ENCODE measurements at regions not wholly inside any gene's neighbourhood (a gene's known extent, or its start where the extent isn't known, plus 50 kb on each side); places are given as distances from the start of the nearest gene placed in this dataset.
A peak's percentile ranks its signal among the peaks of the same experiment; 100 is the strongest.

DNA sequence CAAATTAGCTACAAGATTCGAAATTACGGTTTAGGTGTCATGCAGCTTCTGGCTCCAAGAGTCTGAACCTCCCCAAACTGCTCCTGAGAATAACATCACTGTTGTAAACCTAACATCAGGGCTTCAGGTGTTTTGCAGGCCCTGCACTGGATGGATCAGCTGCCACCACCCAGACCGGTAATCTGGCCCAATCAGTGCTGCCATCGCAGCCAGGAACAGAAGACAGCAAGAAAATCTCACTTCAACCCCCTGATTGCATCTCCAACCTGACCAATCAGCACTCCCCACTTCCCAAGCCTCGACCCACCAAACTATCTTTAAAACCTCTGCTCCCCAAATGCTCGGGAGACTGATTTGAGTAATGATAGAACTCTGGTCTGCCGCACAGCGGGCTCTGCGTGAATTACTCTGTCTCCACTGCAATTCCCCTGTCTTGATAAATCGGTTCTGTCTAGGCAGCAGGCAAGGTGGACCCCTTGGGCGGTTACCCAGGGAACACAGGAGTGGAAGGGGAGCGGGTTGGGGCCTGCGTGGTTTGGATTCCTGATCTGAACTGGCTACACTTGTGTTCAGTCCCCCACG is 268.5 kb upstream of the SFSWAP start:
- no peak overlapping the region for H3K4me3 ChIP-seq
- intact Hi-C loops (cut with DNase I) = no loop called here
- ATAC-seq = no peak
- H3K9me3 ChIP-seq = no peaks in the 10 kb centered on the region
- no peak for DNase-seq
- no peak overlapping the region for H3K27ac ChIP-seq
- TF ChIP-seq, protein P1, sequence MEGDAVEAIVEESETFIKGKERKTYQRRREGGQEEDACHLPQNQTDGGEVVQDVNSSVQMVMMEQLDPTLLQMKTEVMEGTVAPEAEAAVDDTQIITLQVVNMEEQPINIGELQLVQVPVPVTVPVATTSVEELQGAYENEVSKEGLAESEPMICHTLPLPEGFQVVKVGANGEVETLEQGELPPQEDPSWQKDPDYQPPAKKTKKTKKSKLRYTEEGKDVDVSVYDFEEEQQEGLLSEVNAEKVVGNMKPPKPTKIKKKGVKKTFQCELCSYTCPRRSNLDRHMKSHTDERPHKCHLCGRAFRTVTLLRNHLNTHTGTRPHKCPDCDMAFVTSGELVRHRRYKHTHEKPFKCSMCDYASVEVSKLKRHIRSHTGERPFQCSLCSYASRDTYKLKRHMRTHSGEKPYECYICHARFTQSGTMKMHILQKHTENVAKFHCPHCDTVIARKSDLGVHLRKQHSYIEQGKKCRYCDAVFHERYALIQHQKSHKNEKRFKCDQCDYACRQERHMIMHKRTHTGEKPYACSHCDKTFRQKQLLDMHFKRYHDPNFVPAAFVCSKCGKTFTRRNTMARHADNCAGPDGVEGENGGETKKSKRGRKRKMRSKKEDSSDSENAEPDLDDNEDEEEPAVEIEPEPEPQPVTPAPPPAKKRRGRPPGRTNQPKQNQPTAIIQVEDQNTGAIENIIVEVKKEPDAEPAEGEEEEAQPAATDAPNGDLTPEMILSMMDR (IDR thresholded peaks at IDR 0.05) = no peak
- WGBS, 3 donors = 73 to 82% (median 74%) methylated on average over 14 of the region's 14 CpGs
- H3K27me3 ChIP-seq (ENCODE audit: insufficient read depth in 3 of 3, low read length in 2 of 3) = peaks cover 0 to 4% (median 0%) of the 10 kb centered on the region in 3 donors
- H3K4me1 ChIP-seq = no peaks in the 10 kb centered on the region
- no peaks in the 10 kb centered on the region for H3K36me3 ChIP-seq (ENCODE audit: insufficient read depth in 1 of 2, low read depth in 1 of 2)

DNA sequence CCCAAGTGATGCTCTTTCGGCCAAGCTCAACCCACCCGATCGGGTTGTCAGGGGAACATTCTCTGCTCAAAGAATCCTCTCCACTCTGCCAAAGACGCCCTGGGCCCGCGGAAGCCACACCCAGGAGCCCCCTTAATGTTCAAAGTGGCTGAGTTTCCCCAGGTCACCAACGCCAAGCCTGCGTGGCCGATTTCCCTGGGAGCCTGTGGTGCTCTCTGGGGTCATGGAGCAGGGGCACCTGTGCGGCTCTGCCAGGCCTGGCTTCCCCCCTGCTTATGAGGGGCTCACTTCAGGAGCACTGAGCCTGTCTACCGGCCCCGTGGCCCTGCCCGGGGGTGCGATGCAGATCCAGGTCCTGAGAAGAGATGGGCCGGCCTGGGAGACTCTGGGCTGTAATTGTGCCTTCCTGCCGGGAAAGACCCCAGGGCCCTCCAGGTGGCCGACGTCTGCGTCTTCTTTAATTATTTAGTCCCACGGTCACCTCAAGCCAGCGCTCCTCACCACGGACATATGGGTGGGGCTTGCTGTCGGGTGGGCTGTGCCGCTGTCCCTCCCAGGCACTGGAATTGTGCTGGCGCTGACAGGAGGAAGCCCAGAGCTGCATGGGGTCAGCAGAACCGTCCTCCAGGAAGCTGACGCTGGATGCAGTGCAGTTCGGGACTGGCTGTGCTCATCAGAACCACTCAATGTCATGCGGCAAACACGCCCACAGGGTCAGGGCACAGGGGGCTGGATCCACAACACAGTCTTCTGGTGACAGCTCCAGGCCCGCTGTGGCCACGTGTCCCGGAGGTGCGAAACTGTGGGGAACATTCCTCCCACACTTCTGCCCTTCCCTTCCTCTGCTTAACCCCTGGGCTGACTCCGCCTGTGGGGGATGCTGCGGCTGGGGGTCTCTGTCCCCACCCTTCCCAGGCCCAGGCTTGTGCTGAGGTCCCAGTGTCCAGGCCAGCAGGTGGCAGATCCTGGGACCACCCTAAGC is 267.6 kb upstream of the SFSWAP start:
- no peak for ATAC-seq
- TF ChIP-seq, protein P1 (IDR thresholded peaks at IDR 0.05) = no peak
- DNase-seq = peak in 1 of 2 donors; percentile 31
- peaks cover 0 to 4% (median 0%) of the 10 kb centered on the region in 3 donors for H3K27me3 ChIP-seq (ENCODE audit: insufficient read depth in 3 of 3, low read length in 2 of 3)
- no peaks in the 10 kb centered on the region for H3K9me3 ChIP-seq
- H3K4me3 ChIP-seq = no peak overlapping the region
- no peaks in the 10 kb centered on the region for H3K4me1 ChIP-seq
- intact Hi-C loops (cut with DNase I) = no loop called here
- H3K36me3 ChIP-seq (ENCODE audit: insufficient read depth in 1 of 2, low read depth in 1 of 2) = no peaks in the 10 kb centered on the region
- 71 to 79% (median 76%) methylated on average over 34 to 36 of the region's 36 CpGs for WGBS, 3 donors
- no peak overlapping the region for H3K27ac ChIP-seq

DNA sequence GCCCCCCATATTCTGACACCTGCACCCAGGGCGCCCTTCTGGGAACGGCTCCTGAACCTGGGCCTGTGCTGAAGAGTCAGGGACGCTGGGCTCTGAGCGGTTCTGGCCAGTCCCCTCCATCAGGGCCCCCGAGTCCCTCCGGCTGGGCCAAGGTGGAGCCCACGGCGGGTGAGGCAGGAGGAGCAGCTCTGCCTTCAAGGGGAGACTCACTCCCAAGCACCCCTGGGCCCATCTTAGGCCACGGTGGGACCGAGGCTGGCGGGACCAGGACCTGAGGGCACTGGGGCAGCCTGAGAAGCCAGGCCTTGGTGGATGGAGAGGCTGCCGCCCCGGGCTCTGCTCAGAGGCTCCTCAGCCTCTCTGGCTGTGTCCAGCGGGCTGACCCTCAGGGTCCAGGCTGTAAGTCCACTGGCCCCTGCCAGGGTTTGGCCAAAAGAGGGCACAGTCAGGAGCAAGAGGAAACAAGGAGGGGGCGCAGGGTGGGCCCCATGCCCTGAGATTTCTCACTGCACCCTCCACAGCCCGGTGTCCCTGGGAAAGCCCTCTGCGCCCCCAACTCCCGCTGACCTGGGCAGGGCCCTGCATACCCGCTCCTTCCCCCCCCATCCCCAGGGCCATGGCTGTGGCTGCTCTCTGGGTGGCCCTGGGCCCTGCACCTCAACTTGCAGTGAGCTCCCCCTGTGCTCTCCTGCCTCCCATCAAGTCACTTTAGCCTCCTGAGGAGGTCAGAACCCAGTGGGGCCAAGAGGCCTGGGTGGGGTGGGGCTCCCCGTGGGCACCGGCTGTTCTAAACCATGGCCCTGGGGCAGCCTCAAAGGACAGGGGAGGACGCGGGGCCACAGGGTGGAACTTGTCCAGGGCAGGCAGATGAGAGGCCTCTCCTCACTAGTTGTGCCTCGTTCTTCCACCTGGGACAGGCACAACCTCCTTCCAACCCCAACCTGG is 266.4 kb upstream of the SFSWAP start:
- DNase-seq (peak in 1 of 2 donors; percentile 33), ATAC-seq (no peak)
- 89 to 91% (median 90%) methylated on average over 18 to 24 of the region's 24 CpGs for WGBS, 3 donors
- H3K4me3 ChIP-seq = no peak overlapping the region
- TF ChIP-seq, protein P1 (IDR thresholded peaks at IDR 0.05) = no peak
- H3K9me3 ChIP-seq = peaks cover 4% of the 10 kb centered on the region
- no peaks in the 10 kb centered on the region for H3K4me1 ChIP-seq
- no peaks in the 10 kb centered on the region for H3K36me3 ChIP-seq (ENCODE audit: insufficient read depth in 1 of 2, low read depth in 1 of 2)
- H3K27ac ChIP-seq = no peak overlapping the region
- H3K27me3 ChIP-seq (ENCODE audit: insufficient read depth in 3 of 3, low read length in 2 of 3) = peaks cover 0 to 4% (median 0%) of the 10 kb centered on the region in 3 donors
- intact Hi-C loops (cut with DNase I) = no loop called here

DNA sequence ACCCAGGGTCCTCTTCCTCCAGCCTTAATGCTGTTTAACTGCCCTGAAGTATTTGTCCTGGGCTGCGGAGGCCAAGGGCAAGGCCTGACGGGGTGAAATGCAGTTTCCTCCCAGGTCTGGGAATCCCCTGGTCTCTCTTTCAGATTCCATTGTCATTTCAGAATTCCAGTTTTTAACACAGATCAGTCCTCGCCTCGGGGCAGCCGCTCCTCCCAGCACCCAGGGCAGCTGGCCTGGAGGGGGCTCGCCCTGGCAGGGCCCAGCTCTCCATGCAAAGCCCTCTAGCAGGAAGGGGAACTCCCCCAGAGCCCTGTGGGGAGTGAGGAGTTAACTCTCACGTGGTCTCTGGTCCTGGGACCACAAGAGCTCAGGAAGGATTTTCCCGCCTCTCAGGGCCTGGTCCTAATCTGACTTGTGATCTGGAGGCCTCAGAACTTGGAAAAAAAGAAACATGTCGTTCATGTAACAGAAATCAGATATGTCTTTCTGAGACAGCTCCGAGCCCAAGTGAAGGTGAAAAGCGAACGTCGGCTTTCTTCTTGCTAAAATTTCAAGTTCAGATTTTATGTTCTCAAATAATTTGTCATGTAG is 265.6 kb upstream of the SFSWAP start:
- Histone ChIP-seq H3K4me1 (no peaks in the 10 kb centered on the region), H3K9me3 (peaks cover 4% of the 10 kb centered on the region), H3K36me3 (ENCODE audit: insufficient read depth in 1 of 2, low read depth in 1 of 2) (no peaks in the 10 kb centered on the region), H3K27me3 (ENCODE audit: insufficient read depth in 3 of 3, low read length in 2 of 3) (peaks cover 0 to 4% (median 0%) of the 10 kb centered on the region in 3 donors), H3K27ac (no peak overlapping the region), H3K4me3 (no peak overlapping the region)
- no peak for ATAC-seq
- intact Hi-C loops (cut with DNase I) = no loop called here
- 49 to 51% (median 50%) methylated on average over 13 of the region's 13 CpGs for WGBS, 3 donors
- DNase-seq = no peak
- TF ChIP-seq, protein P1 (IDR thresholded peaks at IDR 0.05) = no peak

Data from psoas muscle (tissue), 7 donors.